ENCODE measurements at regions not wholly inside any gene's neighbourhood (a gene's known extent, or its start where the extent isn't known, plus 50 kb on each side); places are given as distances from the start of the nearest gene placed in this dataset.

- Histone ChIP-seq H3K79me2 (ENCODE audit: insufficient read depth, low read length) (no peaks in the 10 kb centered on the region), H3F3A (ENCODE audit: insufficient read depth, low read length) (no peaks in the 10 kb centered on the region), H3K27me3 (ENCODE audit: insufficient read depth, low read length) (0 out of 2 replicates have a peak, but pooled peaks cover 5% of the 10 kb centered on the region), H3K9me2 (ENCODE audit: low read depth, low read length) (no peaks in the 10 kb centered on the region), H4K20me1 (ENCODE audit: insufficient read depth, low read length) (no peaks in the 10 kb centered on the region), H3K27ac (ENCODE audit: low read depth, low read length, poor library complexity, severe bottlenecking) (no peak overlapping the region), H2AFZ (ENCODE audit: low read length) (no peak overlapping the region), H3K4me1 (ENCODE audit: insufficient read depth, low read length, severe bottlenecking) (no peaks in the 10 kb centered on the region), H3K4me2 (ENCODE audit: low read length) (no peak overlapping the region), H3K9me3 (ENCODE audit: low read length) (no peaks in the 10 kb centered on the region), H3K36me3 (ENCODE audit: insufficient read depth, low read length) (no peaks in the 10 kb centered on the region), H3K4me3 (ENCODE audit: low read depth, low read length, poor library complexity, severe bottlenecking) (no peak overlapping the region), H3K9ac (ENCODE audit: low read length) (no peak overlapping the region)
- TF ChIP-seq EZH2 (IDR thresholded peaks at IDR 0.05; ENCODE audit: borderline replicate concordance, low read length) (no peak), CTCF (IDR thresholded peaks at IDR 0.05; ENCODE audit: low read length) (no peak)
Observed at GRCh38 chr2:235416858-235417499, 76.9 kb upstream of the AGAP1 start.

- H3K79me2 ChIP-seq (ENCODE audit: insufficient read depth, low read length), result no peaks in the 10 kb centered on the region
Observed at GRCh38 chr2:235418918-235419317, 74.9 kb upstream of the AGAP1 start.

GRCh38 chr2:235419996-235420395, 73.8 kb upstream of the AGAP1 start:
- H3K4me2 ChIP-seq (ENCODE audit: low read length), result no peak overlapping the region
- H3K27me3 ChIP-seq (ENCODE audit: insufficient read depth, low read length), result 0 out of 2 replicates have a peak, but pooled peaks cover 5% of the 10 kb centered on the region
- H3K9ac ChIP-seq (ENCODE audit: low read length), result no peak overlapping the region
- TF ChIP-seq CTCF (IDR thresholded peaks at IDR 0.05; ENCODE audit: low read length) (no peak), EZH2 (IDR thresholded peaks at IDR 0.05; ENCODE audit: borderline replicate concordance, low read length) (no peak)
- no peaks in the 10 kb centered on the region for H3K9me3 ChIP-seq (ENCODE audit: low read length)
- H3K36me3 ChIP-seq (ENCODE audit: insufficient read depth, low read length), result no peaks in the 10 kb centered on the region
- H3K79me2 ChIP-seq (ENCODE audit: insufficient read depth, low read length), result no peaks in the 10 kb centered on the region
- no peak overlapping the region for H3K4me3 ChIP-seq (ENCODE audit: low read depth, low read length, poor library complexity, severe bottlenecking)
- H2AFZ ChIP-seq (ENCODE audit: low read length), result no peak overlapping the region
- no peaks in the 10 kb centered on the region for H3F3A ChIP-seq (ENCODE audit: insufficient read depth, low read length)
- H3K9me2 ChIP-seq (ENCODE audit: low read depth, low read length), result no peaks in the 10 kb centered on the region
- H3K4me1 ChIP-seq (ENCODE audit: insufficient read depth, low read length, severe bottlenecking), result no peaks in the 10 kb centered on the region
- H4K20me1 ChIP-seq (ENCODE audit: insufficient read depth, low read length), result no peaks in the 10 kb centered on the region
- H3K27ac ChIP-seq (ENCODE audit: low read depth, low read length, poor library complexity, severe bottlenecking), result no peak overlapping the region

More at GRCh38 chr2:235418918-235419317, 74.9 kb upstream of the AGAP1 start:
- Histone ChIP-seq H3K4me3 (ENCODE audit: low read depth, low read length, poor library complexity, severe bottlenecking) (no peak overlapping the region), H3K36me3 (ENCODE audit: insufficient read depth, low read length) (no peaks in the 10 kb centered on the region), H3K4me2 (ENCODE audit: low read length) (no peak overlapping the region), H4K20me1 (ENCODE audit: insufficient read depth, low read length) (no peaks in the 10 kb centered on the region), H3F3A (ENCODE audit: insufficient read depth, low read length) (no peaks in the 10 kb centered on the region), H3K9me2 (ENCODE audit: low read depth, low read length) (no peaks in the 10 kb centered on the region), H3K27ac (ENCODE audit: low read depth, low read length, poor library complexity, severe bottlenecking) (no peak overlapping the region), H3K27me3 (ENCODE audit: insufficient read depth, low read length) (0 out of 2 replicates have a peak, but pooled peaks cover 5% of the 10 kb centered on the region), H2AFZ (ENCODE audit: low read length) (no peak overlapping the region), H3K9ac (ENCODE audit: low read length) (no peak overlapping the region), H3K9me3 (ENCODE audit: low read length) (no peaks in the 10 kb centered on the region), H3K4me1 (ENCODE audit: insufficient read depth, low read length, severe bottlenecking) (no peaks in the 10 kb centered on the region)
- no peak for TF ChIP-seq CTCF (IDR thresholded peaks at IDR 0.05; ENCODE audit: low read length)
- no peak for TF ChIP-seq EZH2 (IDR thresholded peaks at IDR 0.05; ENCODE audit: borderline replicate concordance, low read length)
